Kidney epithelial cell (primary cell): ENCODE measurements at regions not wholly inside any gene's neighbourhood (a gene's known extent, or its start where the extent isn't known, plus 50 kb on each side); places are given as distances from the start of the nearest gene placed in this dataset.
A peak's percentile ranks its signal among the peaks of the same experiment; 100 is the strongest.

ENCODE experiments used
- DNase-seq: peaks from one replicate; pipeline ENCODE4 v3.0.0-alpha.2; 2010; ENCODE audit warnings: low read depth
- H3K27me3 ChIP-seq: 2 replicates; pipeline ENCODE4 v1.6.0; 2011; ENCODE audit warnings: low read length; ENCODE audit not compliant: control insufficient read depth, insufficient read depth
- H3K36me3 ChIP-seq: 2 replicates; pipeline ENCODE4 v1.5.1; 2011; ENCODE audit warnings: low read length; ENCODE audit not compliant: control insufficient read depth, insufficient read depth
- H3K4me3 ChIP-seq: 2 replicates; pipeline ENCODE4 v1.5.1; 2011; ENCODE audit warnings: low read depth, mild to moderate bottlenecking, control low read depth, low read length
- TF ChIP-seq, protein P1 (sequence below): IDR thresholded peaks from 2 replicates; pipeline ENCODE4 v1.5.1; 2011; ENCODE audit warnings: mild to moderate bottlenecking, moderate library complexity, low read length, control low read depth, inconsistent platforms; ENCODE audit not compliant: insufficient read depth, poor library complexity, severe bottlenecking

DNA sequence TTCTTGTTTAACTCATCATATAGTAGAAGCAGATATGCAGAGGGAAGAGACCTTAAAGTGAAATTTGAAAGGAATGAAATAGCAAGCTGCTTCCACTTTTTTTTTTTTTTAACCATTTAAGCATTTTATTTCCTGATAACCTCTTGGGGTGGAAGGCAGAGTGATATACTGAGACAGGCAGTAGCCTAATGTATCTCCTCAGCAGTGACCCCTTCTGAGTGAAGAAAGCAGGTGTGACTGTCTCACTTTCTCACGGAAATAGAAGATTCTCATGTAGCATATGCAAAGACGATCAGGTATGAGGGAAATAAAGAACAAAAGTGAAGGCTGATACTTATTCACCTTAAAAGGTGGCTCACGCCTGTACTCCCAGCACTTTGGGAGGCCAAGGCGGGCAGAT is 187.1 kb upstream of the STXBP5 start:
- DNase-seq = no peak
- TF ChIP-seq, protein P1, sequence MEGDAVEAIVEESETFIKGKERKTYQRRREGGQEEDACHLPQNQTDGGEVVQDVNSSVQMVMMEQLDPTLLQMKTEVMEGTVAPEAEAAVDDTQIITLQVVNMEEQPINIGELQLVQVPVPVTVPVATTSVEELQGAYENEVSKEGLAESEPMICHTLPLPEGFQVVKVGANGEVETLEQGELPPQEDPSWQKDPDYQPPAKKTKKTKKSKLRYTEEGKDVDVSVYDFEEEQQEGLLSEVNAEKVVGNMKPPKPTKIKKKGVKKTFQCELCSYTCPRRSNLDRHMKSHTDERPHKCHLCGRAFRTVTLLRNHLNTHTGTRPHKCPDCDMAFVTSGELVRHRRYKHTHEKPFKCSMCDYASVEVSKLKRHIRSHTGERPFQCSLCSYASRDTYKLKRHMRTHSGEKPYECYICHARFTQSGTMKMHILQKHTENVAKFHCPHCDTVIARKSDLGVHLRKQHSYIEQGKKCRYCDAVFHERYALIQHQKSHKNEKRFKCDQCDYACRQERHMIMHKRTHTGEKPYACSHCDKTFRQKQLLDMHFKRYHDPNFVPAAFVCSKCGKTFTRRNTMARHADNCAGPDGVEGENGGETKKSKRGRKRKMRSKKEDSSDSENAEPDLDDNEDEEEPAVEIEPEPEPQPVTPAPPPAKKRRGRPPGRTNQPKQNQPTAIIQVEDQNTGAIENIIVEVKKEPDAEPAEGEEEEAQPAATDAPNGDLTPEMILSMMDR = no peak

DNA sequence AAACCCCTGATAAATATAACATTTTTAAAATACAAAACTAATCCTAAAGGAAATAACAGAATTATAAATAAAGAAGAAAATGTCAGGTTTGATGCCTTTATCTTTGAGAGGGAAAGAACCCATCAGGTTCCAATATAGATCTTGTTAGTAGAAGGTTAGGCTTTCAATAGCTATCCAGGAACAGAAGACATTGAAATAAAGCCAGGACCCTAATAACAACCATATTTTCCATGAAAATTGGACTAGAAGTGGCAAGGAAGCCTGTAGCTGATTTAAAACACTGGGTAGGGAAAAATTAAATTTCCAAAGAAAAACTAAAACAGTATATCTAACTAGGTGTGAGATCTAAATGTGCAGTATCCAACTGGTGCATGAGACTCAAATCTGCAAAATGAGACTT is 185.2 kb upstream of the STXBP5 start:
- Histone ChIP-seq H3K4me3 (no peak overlapping the region), H3K36me3 (no peaks in the 10 kb centered on the region), H3K27me3 (no peaks in the 10 kb centered on the region)
- TF ChIP-seq, protein P1 = no peak
- DNase-seq = no peak

More for the DNA sequence above, 187.1 kb upstream of the STXBP5 start:
- Histone ChIP-seq H3K27me3 (no peaks in the 10 kb centered on the region), H3K36me3 (no peaks in the 10 kb centered on the region), H3K4me3 (no peak overlapping the region)

DNA sequence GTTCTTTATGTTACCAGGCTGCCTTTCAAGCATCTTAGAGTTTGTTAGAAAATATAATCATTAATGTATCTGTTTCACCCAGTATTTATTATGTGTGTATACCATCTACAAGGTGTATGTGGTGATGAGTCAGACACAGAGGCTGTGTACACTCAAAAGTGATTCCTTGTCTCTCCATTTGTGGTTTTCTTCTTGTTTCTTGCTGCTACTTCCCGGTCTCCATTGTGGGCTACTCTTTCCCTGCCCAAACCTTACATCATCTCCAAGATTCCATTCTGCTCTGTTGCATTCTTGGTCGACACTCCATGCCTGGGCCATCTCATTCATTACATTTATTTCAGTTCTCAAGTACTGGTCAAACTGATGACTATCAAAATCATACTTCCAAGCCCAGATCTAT is 182.2 kb upstream of the STXBP5 start:
- no peaks in the 10 kb centered on the region for H3K36me3 ChIP-seq
- no peak overlapping the region for H3K4me3 ChIP-seq
- TF ChIP-seq, protein P1 = no peak
- H3K27me3 ChIP-seq = no peaks in the 10 kb centered on the region
- peak; percentile 58 for DNase-seq

DNA sequence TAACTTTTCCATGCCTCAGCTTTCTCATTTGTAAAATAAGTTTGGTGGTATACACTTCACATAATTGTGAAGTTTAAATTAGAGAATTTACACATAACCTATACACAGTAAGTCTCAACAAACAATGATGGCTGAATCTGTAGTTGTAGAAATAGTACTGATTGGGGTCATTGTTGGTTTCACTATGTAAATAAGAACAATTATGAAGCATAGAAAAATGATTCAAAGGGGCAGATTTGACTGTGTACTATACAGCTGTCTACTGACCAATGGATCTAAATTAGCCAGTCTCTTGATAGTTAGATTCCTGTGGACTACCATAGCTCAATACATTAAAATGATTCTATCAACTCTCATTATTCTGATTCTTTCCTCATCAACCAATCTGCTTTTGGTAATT is 181.1 kb upstream of the STXBP5 start:
- H3K36me3 ChIP-seq = no peaks in the 10 kb centered on the region
- no peaks in the 10 kb centered on the region for H3K27me3 ChIP-seq
- TF ChIP-seq, protein P1 = no peak
- no peak for DNase-seq
- no peak overlapping the region for H3K4me3 ChIP-seq

DNA sequence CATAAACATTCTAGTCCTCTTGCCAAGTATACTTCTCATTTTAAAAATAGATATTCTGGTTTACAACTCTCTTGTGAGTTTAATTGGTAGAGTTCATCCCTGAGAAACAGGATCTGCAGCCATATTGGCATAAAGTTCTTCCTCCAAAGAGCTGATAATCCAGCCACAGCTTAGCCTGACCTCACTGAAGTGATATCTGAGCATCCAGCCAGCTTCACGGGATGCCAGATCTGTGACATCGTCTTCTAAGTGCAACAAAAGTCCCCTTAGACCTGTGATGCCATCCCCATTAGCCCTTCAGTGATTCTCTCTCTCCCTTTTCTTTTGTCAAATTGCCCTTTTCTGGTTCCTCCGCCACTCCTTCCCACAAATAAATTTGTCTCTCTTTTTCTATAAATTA is 180.6 kb upstream of the STXBP5 start:
- TF ChIP-seq, protein P1 = no peak
- no peak for DNase-seq
- Histone ChIP-seq H3K36me3 (no peaks in the 10 kb centered on the region), H3K27me3 (no peaks in the 10 kb centered on the region), H3K4me3 (no peak overlapping the region)

DNA sequence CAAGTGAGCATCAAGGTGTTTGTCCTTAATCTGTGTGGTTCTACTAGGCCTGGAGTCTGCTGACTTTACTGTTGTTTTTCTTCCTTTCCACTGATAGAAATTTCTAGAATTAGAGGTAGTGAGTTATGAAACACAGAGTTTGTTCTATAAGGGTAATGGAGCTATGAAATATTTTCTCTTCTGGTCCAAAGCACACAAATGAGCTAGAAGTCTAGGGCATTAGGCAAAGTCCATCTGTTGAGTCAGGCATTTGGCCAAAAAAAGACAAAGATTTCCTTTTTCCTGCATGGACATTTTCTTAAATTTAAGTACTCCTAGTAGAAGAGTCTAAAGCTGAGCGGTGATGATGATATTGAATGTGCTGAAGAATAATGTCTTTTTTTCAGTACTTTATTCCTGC is 174.3 kb upstream of the STXBP5 start:
- Histone ChIP-seq H3K36me3 (no peaks in the 10 kb centered on the region), H3K4me3 (no peak overlapping the region), H3K27me3 (no peaks in the 10 kb centered on the region)
- TF ChIP-seq, protein P1 = no peak
- no peak for DNase-seq
